Activated CD4-positive, alpha-beta T cell treated with anti-CD3 and anti-CD28 coated beads for 48 hours (primary cell): ENCODE measurements at regions not wholly inside any gene's neighbourhood (a gene's known extent, or its start where the extent isn't known, plus 50 kb on each side); places are given as distances from the start of the nearest gene placed in this dataset.
"Not testable (repeated sequence)": the region's sequence is repeated elsewhere in the genome, so short reads cannot be mapped to it uniquely, and the experiment has no call there.

ENCODE experiments used
- DNase-seq: peaks from one replicate; pipeline ENCODE4 v3.0.0-alpha.2; 2020

GRCh38 chr14:25303934-25304333, 254.0 kb upstream of the STXBP6 start:
- no peak for DNase-seq

DNA sequence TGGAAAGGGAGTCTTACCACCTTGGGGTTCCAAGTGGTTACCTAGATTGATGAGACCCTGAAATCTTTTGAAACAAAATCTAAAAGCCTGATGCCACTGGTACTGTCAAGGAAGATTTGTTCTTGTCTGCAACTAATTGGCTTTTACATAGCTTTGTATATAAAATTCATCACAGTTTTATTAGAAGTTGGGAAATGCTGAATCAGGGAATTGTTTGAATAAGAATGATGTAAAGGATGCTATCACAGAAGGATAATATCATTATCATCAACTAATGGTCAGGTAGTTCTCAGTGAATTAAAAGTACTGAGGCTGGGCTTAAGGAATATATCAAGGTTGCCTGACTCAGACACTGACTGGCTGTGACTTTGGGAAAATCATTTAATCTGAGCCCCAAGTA, 248.3 kb upstream of the STXBP6 start:
- no peak for DNase-seq

- not testable (repeated sequence) for DNase-seq
These were observed 240.2 kb upstream of the STXBP6 start for GRCh38 chr14:25290154-25290553.

- no peak for DNase-seq
These were observed 224.6 kb upstream of the STXBP6 start for GRCh38 chr14:25274529-25274928.

GRCh38 chr14:25267186-25267585, 217.2 kb upstream of the STXBP6 start:
- no peak for DNase-seq

GRCh38 chr14:25259470-25259869, 209.5 kb upstream of the STXBP6 start:
- no peak for DNase-seq

GRCh38 chr14:25252793-25253192, 202.8 kb upstream of the STXBP6 start:
- DNase-seq: no peak

GRCh38 chr14:25250516-25250915, 200.6 kb upstream of the STXBP6 start:
- DNase-seq: no peak

DNA sequence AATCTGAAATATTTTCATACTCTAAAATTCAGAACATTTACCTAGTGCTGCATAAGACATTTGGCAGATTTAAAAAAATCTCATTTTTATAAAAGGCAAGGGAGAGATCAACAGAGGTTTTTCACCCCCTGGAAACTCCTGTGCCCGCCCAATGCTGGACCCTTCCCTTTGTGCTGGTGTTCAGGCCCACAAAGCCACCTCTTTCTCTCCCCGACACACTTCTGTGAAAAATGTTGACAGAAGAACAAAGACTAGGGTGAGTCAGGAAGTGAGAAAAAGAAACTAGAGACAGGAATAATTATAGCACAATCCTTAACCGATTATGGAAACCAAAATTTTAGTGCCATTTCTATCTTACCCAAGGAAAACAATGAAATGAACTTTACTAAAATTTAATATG, 197.7 kb upstream of the STXBP6 start:
- DNase-seq: no peak

DNA sequence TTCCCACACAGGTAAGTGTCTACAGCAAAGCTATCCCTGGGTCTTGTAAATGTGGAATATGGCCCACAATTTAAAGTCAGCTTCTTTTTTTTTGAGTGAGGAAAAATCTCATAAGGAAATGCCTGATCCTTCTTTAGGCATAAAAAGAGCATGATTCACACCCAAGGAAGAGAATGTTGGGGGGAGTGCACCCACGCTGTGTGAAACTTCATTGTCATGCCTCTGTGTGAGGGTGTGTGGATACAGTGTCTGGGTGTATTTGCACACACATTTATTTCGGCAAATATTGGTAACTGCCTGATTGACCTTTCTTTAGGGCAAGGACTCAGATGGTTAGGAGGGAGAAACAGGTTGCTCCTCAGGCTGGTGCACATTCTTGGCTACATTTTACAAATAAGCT, 196.8 kb upstream of the STXBP6 start:
- no peak for DNase-seq

- DNase-seq: no peak
These were observed 189.2 kb upstream of the STXBP6 start for GRCh38 chr14:25239170-25239569.

- no peak for DNase-seq
These were observed 187.9 kb upstream of the STXBP6 start for GRCh38 chr14:25237845-25238244.

DNA sequence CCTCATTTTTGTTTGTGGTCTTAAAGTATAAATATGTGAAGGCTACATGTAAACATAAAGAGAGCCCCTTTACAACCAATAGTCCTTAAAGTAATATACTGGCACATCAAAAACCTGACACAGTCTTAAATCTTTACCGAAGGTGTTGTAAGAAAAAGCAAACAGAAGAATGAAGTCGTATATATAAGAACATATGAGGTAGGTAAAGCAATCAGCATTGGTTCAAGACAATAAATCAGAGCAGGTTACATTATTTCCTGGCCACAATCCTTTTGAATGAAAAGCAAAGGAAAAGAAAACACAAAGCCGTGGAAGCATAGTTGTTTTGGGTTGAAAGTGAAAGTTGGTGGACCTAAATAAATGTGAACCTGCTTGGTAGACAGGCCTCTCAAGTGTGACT, 183.7 kb upstream of the STXBP6 start:
- DNase-seq: no peak

- DNase-seq: no peak
These were observed 181.1 kb upstream of the STXBP6 start for GRCh38 chr14:25231004-25231403.

- DNase-seq: no peak
These were observed 176.3 kb upstream of the STXBP6 start for GRCh38 chr14:25226214-25226613.

GRCh38 chr14:25222256-25222655, 172.3 kb upstream of the STXBP6 start:
- DNase-seq: no peak

DNA sequence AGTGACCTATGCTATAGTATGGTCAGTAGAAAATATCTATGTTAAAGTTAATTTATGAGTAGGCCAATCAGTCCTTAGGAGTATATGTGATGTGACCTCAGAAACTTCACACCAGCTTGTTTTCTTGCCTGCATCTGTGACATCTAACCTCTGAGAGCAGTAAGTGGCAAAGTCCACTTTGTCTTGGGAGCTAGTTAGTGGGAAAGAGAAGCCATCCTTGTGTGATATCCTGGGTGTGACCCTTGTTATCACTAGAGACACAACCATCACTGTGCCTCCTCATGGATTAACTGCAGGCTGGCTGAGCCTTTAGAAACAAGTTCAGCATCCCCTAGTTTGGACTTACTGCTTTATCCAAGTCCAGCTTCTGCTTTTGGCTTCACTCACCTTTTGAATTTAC, 170.6 kb upstream of the STXBP6 start:
- no peak for DNase-seq

DNA sequence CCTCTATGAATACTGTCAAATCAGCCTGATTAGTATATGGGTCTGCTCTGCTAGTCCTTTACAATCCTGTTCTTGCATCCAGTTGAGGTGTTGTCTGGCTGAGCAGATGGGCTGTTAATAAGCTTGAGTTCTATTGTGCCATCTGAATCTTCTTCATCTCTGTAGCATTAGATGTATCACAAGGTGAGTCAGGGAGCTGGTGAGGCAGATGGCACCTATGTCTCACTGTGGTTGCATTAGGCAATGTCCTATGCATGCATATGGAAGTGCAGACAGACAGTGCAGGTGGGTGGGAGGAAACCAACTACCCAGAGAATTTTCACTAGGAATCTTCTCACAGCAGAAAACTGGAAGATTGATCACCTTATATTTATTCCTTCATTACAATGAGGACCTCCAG, 165.7 kb upstream of the STXBP6 start:
- no peak for DNase-seq

GRCh38 chr14:25197885-25198284, 147.9 kb upstream of the STXBP6 start:
- no peak for DNase-seq

DNA sequence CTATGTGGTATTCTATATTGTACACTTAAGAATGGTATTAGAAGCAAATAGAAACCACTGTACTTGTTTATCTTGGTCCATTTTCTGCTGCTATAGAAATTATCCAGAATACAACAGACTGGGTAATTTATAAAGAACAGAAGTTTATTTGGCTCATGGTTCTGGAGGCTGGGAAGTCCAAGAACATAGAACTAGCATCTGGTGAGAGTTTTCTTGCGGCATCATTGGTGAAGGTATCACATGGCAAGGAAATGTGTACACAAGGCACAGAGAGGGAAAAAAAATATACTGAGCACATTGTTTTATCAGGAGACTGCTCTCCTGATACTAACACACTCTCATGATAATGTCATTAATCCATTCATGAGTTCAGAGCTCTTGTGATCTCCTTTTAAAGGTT, 130.3 kb upstream of the STXBP6 start:
- DNase-seq: no peak

- no peak for DNase-seq
These were observed 128.3 kb upstream of the STXBP6 start for GRCh38 chr14:25178255-25178654.

- DNase-seq: no peak
These were observed 101.2 kb upstream of the STXBP6 start for GRCh38 chr14:25150934-25151790.

- no peak for DNase-seq
These were observed 100.5 kb upstream of the STXBP6 start for GRCh38 chr14:25150401-25150800.

DNA sequence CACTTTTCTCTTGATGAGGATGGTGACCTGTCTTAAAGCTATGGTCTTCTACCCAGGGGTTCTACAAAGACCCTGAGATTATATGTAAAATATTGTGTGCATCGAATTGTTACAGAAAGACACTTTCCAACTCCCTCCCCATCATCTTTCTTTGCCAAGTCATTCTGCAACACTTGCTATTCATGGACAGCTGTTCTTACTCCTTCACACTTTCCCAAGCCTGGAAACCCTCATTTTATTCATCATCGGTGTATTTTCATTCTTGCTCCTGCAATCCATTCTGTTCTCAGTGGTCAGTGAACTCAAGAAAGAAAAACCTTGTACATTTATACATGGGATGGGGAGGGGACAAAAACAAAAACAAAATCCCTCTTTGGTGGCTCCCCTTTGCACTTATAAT, 90.5 kb upstream of the STXBP6 start:
- DNase-seq: no peak

DNA sequence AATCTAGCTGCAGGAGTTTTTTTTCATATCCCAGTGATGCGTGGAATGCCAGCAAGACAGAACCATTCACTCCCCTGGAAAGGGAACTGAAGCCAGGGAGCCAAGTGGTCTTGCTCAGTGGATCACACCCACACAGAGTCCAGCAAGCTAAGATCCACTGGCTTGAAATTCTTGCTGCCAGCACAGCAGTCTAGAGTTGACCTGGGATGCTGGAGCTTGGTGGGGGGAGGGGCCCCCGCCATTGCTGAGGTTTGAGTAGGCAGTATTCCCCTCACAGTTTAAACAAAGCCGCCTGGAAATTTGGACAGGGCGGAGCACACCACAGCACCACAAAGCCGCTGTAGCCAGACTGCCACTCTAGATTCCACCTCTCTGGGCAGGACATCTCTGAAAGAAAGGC, 86.9 kb upstream of the STXBP6 start:
- no peak for DNase-seq
